Fibroblast of lung (primary cell): ENCODE measurements at regions not wholly inside any gene's neighbourhood (a gene's known extent, or its start where the extent isn't known, plus 50 kb on each side); places are given as distances from the start of the nearest gene placed in this dataset.

Experiments
- CTCF ChIP-seq, 2 donors: IDR thresholded peaks in 1 of 2; conservative IDR thresholded peaks in 1 of 2; 1 replicate in 1 of 2; 2 replicates in 1 of 2; pipeline ENCODE4 v1.5.1; 2011 to 2012; ENCODE audit warnings: low read length in 2 of 2, control low read depth in 1 of 2, inconsistent platforms in 1 of 2, low read depth in 1 of 2, mild to moderate bottlenecking in 1 of 2
- EZH2 ChIP-seq: IDR thresholded peaks from 2 replicates; pipeline ENCODE4 v1.5.1; 2012; ENCODE audit warnings: low read length, control low read depth, mild to moderate bottlenecking; ENCODE audit errors: missing control alignments

GRCh38 chr2:7108792-7109532 is 191.8 kb downstream of the RNF144A start:
- no peak for TF ChIP-seq CTCF (conservative IDR thresholded peaks at IDR 0.05 in 1 of 2, IDR thresholded peaks at IDR 0.05 in 1 of 2; ENCODE audit: low read depth in 1 of 2, low read length in 2 of 2)
- no peak for TF ChIP-seq EZH2
